HG02852 (cell line): ENCODE measurements at regions not wholly inside any gene's neighbourhood (a gene's known extent, or its start where the extent isn't known, plus 50 kb on each side); places are given as distances from the start of the nearest gene placed in this dataset.

Experiments
- ATAC-seq: cut with Tn5 transposase; IDR thresholded peaks from one replicate; pipeline ENCODE4 v1.9.1; 2021; ENCODE audit warnings: mild to moderate bottlenecking, moderate library complexity; ENCODE audit not compliant: unreplicated experiment

- ATAC-seq: no peak
These were observed 1857.4 kb downstream of the NCAM2 start for GRCh38 chr21:22855581-22855980.

GRCh38 chr21:22871692-22872091, 1873.5 kb downstream of the NCAM2 start:
- ATAC-seq: no peak

GRCh38 chr21:22880573-22880972, 1882.4 kb downstream of the NCAM2 start:
- no peak for ATAC-seq

GRCh38 chr21:22881131-22881530, 1882.9 kb downstream of the NCAM2 start:
- ATAC-seq: no peak

GRCh38 chr21:22885079-22885478, 1886.9 kb downstream of the NCAM2 start:
- ATAC-seq: no peak

- no peak for ATAC-seq
These were observed 1887.4 kb downstream of the NCAM2 start for GRCh38 chr21:22885614-22886013.

GRCh38 chr21:22889445-22889844, 1891.2 kb downstream of the NCAM2 start:
- no peak for ATAC-seq

- no peak for ATAC-seq
These were observed 1892.4 kb downstream of the NCAM2 start for GRCh38 chr21:22890656-22891055.

- ATAC-seq: no peak
These were observed 1893.8 kb downstream of the NCAM2 start for GRCh38 chr21:22892028-22892427.

GRCh38 chr21:22892740-22893139, 1894.5 kb downstream of the NCAM2 start:
- no peak for ATAC-seq

GRCh38 chr21:22898051-22898665, 1899.9 kb downstream of the NCAM2 start:
- ATAC-seq: no peak

- ATAC-seq: no peak
These were observed 1902.3 kb downstream of the NCAM2 start for GRCh38 chr21:22900490-22900889.

- ATAC-seq: no peak
These were observed 1905.6 kb downstream of the NCAM2 start for GRCh38 chr21:22903851-22904250.

GRCh38 chr21:22904385-22904784, 1906.2 kb downstream of the NCAM2 start:
- no peak for ATAC-seq

GRCh38 chr21:22925032-22925431, 1926.8 kb downstream of the NCAM2 start:
- no peak for ATAC-seq

- ATAC-seq: no peak
These were observed 1929.3 kb downstream of the NCAM2 start for GRCh38 chr21:22927469-22927868.

GRCh38 chr21:22941779-22942490, 1943.7 kb downstream of the NCAM2 start:
- no peak for ATAC-seq

- no peak for ATAC-seq
These were observed 1957.3 kb downstream of the NCAM2 start for GRCh38 chr21:22955559-22955958.

- no peak for ATAC-seq
These were observed 1963.0 kb downstream of the NCAM2 start for GRCh38 chr21:22961258-22961657.

GRCh38 chr21:22965455-22966135, 1967.4 kb downstream of the NCAM2 start:
- no peak for ATAC-seq

- no peak for ATAC-seq
These were observed 1983.6 kb downstream of the NCAM2 start for GRCh38 chr21:22981819-22982218.

- ATAC-seq: no peak
These were observed 1994.9 kb downstream of the NCAM2 start for GRCh38 chr21:22993144-22993543.
